ENCODE measurements at regions not wholly inside any gene's neighbourhood (a gene's known extent, or its start where the extent isn't known, plus 50 kb on each side); places are given as distances from the start of the nearest gene placed in this dataset.

GRCh38 chr5:173557123-173557903 lies 59.1 kb downstream of the BOD1 start:
- TF ChIP-seq POLR2A (IDR thresholded peaks at IDR 0.05), result no peak
- TF ChIP-seq, protein P1, sequence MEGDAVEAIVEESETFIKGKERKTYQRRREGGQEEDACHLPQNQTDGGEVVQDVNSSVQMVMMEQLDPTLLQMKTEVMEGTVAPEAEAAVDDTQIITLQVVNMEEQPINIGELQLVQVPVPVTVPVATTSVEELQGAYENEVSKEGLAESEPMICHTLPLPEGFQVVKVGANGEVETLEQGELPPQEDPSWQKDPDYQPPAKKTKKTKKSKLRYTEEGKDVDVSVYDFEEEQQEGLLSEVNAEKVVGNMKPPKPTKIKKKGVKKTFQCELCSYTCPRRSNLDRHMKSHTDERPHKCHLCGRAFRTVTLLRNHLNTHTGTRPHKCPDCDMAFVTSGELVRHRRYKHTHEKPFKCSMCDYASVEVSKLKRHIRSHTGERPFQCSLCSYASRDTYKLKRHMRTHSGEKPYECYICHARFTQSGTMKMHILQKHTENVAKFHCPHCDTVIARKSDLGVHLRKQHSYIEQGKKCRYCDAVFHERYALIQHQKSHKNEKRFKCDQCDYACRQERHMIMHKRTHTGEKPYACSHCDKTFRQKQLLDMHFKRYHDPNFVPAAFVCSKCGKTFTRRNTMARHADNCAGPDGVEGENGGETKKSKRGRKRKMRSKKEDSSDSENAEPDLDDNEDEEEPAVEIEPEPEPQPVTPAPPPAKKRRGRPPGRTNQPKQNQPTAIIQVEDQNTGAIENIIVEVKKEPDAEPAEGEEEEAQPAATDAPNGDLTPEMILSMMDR (IDR thresholded peaks at IDR 0.05), result no peak
- intact Hi-C loops (cut with DNase I; ENCODE audit: low total_unique reads), result no loop called here
- no peak for DNase-seq (ENCODE audit: low spot score in 2 of 2)
- H3K4me3 ChIP-seq (ENCODE audit: low read depth, poor library complexity, severe bottlenecking), result no peak overlapping the region
- WGBS, 2 donors, result 63 to 65% methylated on average over 12 of the region's 12 CpGs

DNA sequence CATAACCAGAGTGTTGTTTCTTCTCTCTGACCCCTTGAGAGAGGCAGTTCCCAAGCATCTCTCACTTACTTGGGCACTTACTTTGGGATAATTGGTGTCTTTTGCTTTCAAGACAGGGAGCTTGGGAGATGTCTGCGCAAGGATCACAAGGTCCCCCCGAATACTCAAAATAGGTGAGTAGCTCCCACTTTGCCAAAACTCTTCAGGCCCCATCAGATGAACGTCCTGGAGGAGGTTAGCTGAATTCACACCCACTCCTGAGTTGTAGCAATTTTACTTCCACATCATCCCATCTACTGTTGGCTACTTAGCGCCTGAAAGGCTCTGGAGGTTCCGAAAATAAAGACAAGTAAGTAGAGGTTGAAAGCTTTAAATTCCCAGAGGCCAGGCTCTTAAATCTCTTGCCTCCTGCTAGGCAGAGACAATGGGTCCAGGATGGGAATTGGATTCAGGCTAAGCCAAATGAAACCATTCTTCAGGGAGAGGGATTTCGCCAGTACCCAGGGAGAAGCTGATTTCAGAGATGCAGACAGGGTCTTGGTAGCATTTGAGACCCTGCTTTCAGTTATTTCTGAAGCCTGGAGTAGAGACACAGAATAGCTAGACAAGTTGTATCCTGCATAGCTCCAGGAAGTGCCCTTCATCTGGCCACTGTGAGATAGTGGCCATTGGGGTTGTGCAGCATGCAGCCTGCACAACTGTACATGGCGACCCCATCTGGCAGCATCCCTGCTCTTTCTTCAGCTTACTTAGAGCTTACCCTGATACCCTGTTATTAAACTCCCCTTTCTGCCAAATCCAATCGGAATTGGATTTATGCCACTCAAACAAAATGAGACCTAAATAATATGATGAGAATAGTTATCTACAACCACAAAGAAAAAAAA lies 60.1 kb downstream of the BOD1 start:
- intact Hi-C loops (cut with DNase I; ENCODE audit: low total_unique reads), result no loop called here
- 70 to 87% methylated on average over 8 of the region's 8 CpGs for WGBS, 2 donors
- DNase-seq (ENCODE audit: low spot score in 2 of 2), result no peak
- no peak for TF ChIP-seq POLR2A (IDR thresholded peaks at IDR 0.05)
- H3K4me3 ChIP-seq (ENCODE audit: low read depth, poor library complexity, severe bottlenecking), result no peak overlapping the region

DNA sequence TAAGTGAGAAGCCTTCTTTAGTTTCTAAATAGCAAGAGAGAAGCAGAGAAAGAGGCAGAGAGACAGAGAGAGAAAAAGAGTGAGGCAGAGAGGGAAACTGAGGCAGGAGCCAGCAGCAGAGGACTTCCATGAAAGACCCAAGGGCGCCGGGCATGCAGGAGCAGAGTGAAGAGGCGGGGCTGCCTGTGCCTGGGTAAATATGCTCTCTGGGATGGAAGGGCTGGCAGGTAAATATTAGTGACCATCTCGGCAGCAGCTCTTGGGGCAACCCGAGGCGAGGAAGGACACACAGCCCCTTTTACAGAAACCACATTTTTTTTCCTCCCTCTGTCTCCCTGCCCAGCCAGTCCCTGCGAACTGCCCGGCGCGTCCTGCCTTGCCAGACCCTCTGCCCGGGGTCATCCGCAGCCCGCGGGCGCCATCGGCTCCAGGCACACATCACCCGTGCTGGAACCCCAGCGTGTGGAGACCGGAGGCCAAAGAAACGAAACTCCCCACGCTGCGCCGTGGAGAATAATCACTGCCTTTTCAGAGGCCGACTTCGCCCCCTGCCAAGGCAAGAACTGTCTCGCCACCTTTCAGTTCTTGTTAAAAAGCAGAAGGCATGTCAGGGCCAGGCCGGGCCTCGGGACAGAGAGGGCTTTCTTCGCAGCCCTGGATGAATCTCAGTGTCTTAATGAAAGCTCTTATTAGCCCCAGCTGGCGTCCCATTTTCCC lies 61.3 kb downstream of the BOD1 start:
- 39 to 57% methylated on average over 24 to 30 of the region's 30 CpGs for WGBS, 2 donors
- no peak overlapping the region for H3K4me3 ChIP-seq (ENCODE audit: low read depth, poor library complexity, severe bottlenecking)
- TF ChIP-seq, protein P1 (IDR thresholded peaks at IDR 0.05), result no peak
- no peak for TF ChIP-seq POLR2A (IDR thresholded peaks at IDR 0.05)
- no peak for DNase-seq (ENCODE audit: low spot score in 2 of 2)
- intact Hi-C loops (cut with DNase I; ENCODE audit: low total_unique reads), result no loop called here

DNA sequence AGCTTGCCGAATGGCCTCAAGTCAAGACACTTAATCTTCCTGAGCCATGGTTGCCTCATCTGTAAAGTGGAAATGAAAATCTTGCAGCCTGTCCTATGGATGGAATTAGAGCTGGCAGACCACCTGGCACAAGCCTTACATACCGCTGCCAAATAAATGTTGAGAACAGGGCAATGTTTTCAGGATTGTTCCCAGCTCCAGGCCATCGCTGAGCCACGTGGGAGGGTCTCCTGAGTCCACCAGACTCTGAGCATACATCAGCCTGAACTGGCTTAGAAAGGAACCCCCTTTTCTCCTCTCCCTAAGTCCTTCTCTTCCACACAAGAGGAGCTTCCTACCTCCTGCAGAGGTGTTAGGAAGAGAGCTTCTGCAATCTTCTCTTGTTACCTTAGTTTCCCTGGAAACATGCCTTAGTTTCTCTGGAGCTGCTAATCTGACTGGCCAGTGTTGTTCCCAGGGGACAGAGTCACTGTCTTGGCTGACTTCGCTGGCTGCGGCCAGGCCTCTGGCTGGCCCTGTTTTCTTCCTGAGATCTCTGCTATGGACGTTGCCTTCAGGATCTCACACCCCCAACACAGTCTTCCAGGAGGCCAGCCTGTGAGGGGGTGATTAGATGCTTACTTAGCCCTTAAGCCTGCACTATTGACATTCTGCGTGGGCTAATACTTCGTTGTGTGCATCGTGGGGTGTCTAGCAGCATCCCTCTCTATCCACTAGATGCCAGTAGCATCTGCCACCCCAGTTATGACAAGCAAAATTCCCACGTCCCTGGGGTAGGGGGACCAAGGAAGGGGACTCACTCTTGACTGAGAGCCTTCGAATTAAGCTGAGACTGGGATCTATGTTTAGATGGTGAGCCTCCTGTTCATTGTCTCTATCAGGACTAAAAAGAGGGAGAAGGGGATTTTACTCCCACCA lies 62.2 kb downstream of the BOD1 start:
- H3K4me3 ChIP-seq (ENCODE audit: low read depth, poor library complexity, severe bottlenecking), result no peak overlapping the region
- TF ChIP-seq, protein P1 (IDR thresholded peaks at IDR 0.05), result no peak
- TF ChIP-seq POLR2A (IDR thresholded peaks at IDR 0.05), result no peak
- no peak for DNase-seq (ENCODE audit: low spot score in 2 of 2)
- intact Hi-C loops (cut with DNase I; ENCODE audit: low total_unique reads), result no loop called here
- WGBS, 2 donors, result 60 to 68% methylated on average over 12 of the region's 12 CpGs

- no peak for DNase-seq (ENCODE audit: low spot score in 2 of 2)
- 85 to 87% methylated on average over 6 of the region's 6 CpGs for WGBS, 2 donors
- intact Hi-C loops (cut with DNase I; ENCODE audit: low total_unique reads), result no loop called here
- no peak overlapping the region for H3K4me3 ChIP-seq (ENCODE audit: low read depth, poor library complexity, severe bottlenecking)
- TF ChIP-seq POLR2A (IDR thresholded peaks at IDR 0.05), result no peak
- TF ChIP-seq, protein P1 (IDR thresholded peaks at IDR 0.05), result no peak
Measured at GRCh38 chr5:173550641-173551040, 65.8 kb downstream of the BOD1 start.

Data from lower leg skin (tissue), 4 donors.